ENCODE measurements at regions not wholly inside any gene's neighbourhood (a gene's known extent, or its start where the extent isn't known, plus 50 kb on each side); places are given as distances from the start of the nearest gene placed in this dataset.

DNA sequence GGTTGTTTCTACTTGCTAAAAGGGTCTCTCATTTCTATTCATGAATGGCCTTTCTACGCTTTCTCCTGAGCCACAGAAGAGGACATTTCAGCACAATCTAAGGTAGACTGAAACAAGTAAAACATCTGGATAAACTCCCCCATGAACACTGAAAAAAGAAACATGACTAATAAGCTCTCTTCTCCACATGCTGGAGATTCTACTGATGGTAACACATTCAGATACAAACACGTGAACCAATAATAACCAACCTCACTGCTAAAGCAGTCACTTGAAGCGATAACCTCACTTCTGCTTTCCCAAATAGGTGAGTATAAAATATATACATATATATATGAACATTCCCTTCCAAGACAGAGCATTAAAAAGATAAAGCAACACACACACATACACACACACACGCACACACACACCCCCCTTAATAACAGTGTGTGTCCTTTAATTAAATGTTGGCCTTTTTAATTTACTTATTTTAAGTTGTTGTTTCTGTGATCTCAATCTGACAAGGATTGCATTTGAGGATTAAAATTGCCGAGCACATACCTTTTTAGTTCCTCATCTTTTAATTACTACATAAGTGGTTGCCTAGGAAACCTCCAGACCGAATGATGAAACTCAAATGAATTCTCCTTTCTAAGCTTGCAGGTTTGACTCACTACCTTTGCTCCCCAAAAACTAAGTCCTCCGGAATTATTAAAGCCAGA lies 292.4 kb upstream of the KLF14 start:
- Histone ChIP-seq H3K36me3 (no peaks in the 10 kb centered on the region), H3K27ac (no peak overlapping the region), H3K27me3 (no peaks in the 10 kb centered on the region), H3K4me1 (peaks cover 0 to 91% (median 38%) of the 10 kb centered on the region in 4 donors), H3K4me3 (no peak overlapping the region), H3K9me3 (no peaks in the 10 kb centered on the region)
- DNase-seq (ENCODE audit: low spot score in 2 of 2): no peak
- 83 to 85% methylated on average over 7 of the region's 7 CpGs for WGBS, 2 donors
- TF ChIP-seq POLR2A (IDR thresholded peaks at IDR 0.05): no peak
- TF ChIP-seq EP300 (IDR thresholded peaks at IDR 0.05): no peak
- TF ChIP-seq CTCF (IDR thresholded peaks at IDR 0.05): no peak

GRCh38 chr7:131027287-131027773 lies 293.3 kb upstream of the KLF14 start:
- WGBS, 2 donors: 58 to 67% methylated on average over 8 of the region's 8 CpGs
- Histone ChIP-seq H3K9me3 (no peaks in the 10 kb centered on the region), H3K4me1 (peaks cover 0 to 91% (median 40%) of the 10 kb centered on the region in 4 donors), H3K27ac (peak overlapping the region in 3 of 4 donors; percentile 13 to 69 (median 64)), H3K27me3 (no peaks in the 10 kb centered on the region), H3K4me3 (no peak overlapping the region), H3K36me3 (no peaks in the 10 kb centered on the region)
- peak in 1 of 2 donors; percentile 41 for DNase-seq (ENCODE audit: low spot score in 2 of 2)
- no peak for TF ChIP-seq POLR2A (IDR thresholded peaks at IDR 0.05)
- TF ChIP-seq CTCF (IDR thresholded peaks at IDR 0.05): no peak
- peak in 1 of 2 donors; percentile 48 for TF ChIP-seq EP300 (IDR thresholded peaks at IDR 0.05)

- TF ChIP-seq CTCF (IDR thresholded peaks at IDR 0.05) (no peak), POLR2A (IDR thresholded peaks at IDR 0.05) (no peak), EP300 (IDR thresholded peaks at IDR 0.05) (no peak)
- H3K4me3 ChIP-seq: no peak overlapping the region
- H3K36me3 ChIP-seq: no peaks in the 10 kb centered on the region
- H3K27ac ChIP-seq: peak overlapping the region in 2 of 4 donors; percentile 13 to 64
- 82 to 84% methylated on average over 2 of the region's 2 CpGs for WGBS, 2 donors
- DNase-seq (ENCODE audit: low spot score in 2 of 2): no peak
- no peaks in the 10 kb centered on the region for H3K9me3 ChIP-seq
- no peaks in the 10 kb centered on the region for H3K27me3 ChIP-seq
- H3K4me1 ChIP-seq: peaks cover 0 to 92% (median 38%) of the 10 kb centered on the region in 4 donors
Observed at GRCh38 chr7:131028295-131028694, 294.3 kb upstream of the KLF14 start.

GRCh38 chr7:131029002-131029401 lies 295.0 kb upstream of the KLF14 start:
- Histone ChIP-seq H3K27me3 (no peaks in the 10 kb centered on the region), H3K4me3 (no peak overlapping the region), H3K27ac (no peak overlapping the region), H3K9me3 (no peaks in the 10 kb centered on the region), H3K4me1 (peaks cover 0 to 93% (median 37%) of the 10 kb centered on the region in 4 donors), H3K36me3 (no peaks in the 10 kb centered on the region)
- TF ChIP-seq POLR2A (IDR thresholded peaks at IDR 0.05) (no peak), EP300 (IDR thresholded peaks at IDR 0.05) (no peak), CTCF (IDR thresholded peaks at IDR 0.05) (no peak)
- no peak for DNase-seq (ENCODE audit: low spot score in 2 of 2)

- Histone ChIP-seq H3K36me3 (no peaks in the 10 kb centered on the region), H3K27me3 (no peaks in the 10 kb centered on the region), H3K4me3 (no peak overlapping the region), H3K4me1 (peaks cover 0 to 87% (median 38%) of the 10 kb centered on the region in 4 donors), H3K27ac (peak overlapping the region in 2 of 4 donors; percentile 41 to 46), H3K9me3 (no peaks in the 10 kb centered on the region)
- no peak for DNase-seq (ENCODE audit: low spot score in 2 of 2)
- TF ChIP-seq EP300 (IDR thresholded peaks at IDR 0.05): no peak
- TF ChIP-seq CTCF (IDR thresholded peaks at IDR 0.05): no peak
- TF ChIP-seq POLR2A (IDR thresholded peaks at IDR 0.05): no peak
- 54 to 55% methylated on average over 7 of the region's 7 CpGs for WGBS, 2 donors
Observed at GRCh38 chr7:131031099-131031868, 296.4 kb upstream of the MKLN1 start.

Measured in tibial nerve (tissue), 4 donors.